ENCODE measurements at regions not wholly inside any gene's neighbourhood (a gene's known extent, or its start where the extent isn't known, plus 50 kb on each side); places are given as distances from the start of the nearest gene placed in this dataset.

DNA sequence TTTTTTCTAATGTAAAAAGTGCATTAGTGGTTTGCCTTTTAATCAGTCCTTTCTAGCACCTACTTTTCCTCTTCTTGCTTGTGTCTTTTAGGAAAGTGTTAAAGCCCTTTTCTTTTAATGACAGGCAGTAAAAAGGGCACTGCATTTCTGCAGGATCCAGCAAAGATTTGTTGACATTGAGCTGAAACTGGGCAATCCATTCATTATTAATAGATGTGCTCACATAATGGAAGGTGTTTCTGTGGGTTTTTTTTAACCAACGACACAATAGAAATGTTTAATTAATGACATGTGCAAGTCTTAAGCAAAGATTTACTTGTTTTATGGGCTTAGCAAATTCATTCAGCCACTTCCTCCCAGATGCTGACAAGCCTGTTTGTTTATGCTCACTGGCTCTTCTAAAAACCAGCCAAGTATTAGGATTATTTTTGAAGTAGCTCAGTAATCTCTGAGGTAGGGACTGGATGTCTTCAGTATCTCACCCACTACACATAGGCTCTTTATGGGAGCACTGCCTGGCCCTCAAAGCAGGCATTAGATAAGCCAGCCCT is 1201.1 kb downstream of the SORCS1 start:
- no peaks in the 10 kb centered on the region for H3K9me2 ChIP-seq (replicated peaks; ENCODE audit: insufficient read depth)
- H3K79me2 ChIP-seq: no peaks in the 10 kb centered on the region
- H4K20me1 ChIP-seq (ENCODE audit: insufficient read depth, poor library complexity, severe bottlenecking): no peaks in the 10 kb centered on the region
- no peak overlapping the region for H3K4me2 ChIP-seq
- H3K4me1 ChIP-seq (ENCODE audit: insufficient read depth): peaks cover 7% of the 10 kb centered on the region
- no peak overlapping the region for H3K27ac ChIP-seq
- H3K4me3 ChIP-seq: no peak overlapping the region
- no peaks in the 10 kb centered on the region for H3K27me3 ChIP-seq
- TF ChIP-seq, protein P1, sequence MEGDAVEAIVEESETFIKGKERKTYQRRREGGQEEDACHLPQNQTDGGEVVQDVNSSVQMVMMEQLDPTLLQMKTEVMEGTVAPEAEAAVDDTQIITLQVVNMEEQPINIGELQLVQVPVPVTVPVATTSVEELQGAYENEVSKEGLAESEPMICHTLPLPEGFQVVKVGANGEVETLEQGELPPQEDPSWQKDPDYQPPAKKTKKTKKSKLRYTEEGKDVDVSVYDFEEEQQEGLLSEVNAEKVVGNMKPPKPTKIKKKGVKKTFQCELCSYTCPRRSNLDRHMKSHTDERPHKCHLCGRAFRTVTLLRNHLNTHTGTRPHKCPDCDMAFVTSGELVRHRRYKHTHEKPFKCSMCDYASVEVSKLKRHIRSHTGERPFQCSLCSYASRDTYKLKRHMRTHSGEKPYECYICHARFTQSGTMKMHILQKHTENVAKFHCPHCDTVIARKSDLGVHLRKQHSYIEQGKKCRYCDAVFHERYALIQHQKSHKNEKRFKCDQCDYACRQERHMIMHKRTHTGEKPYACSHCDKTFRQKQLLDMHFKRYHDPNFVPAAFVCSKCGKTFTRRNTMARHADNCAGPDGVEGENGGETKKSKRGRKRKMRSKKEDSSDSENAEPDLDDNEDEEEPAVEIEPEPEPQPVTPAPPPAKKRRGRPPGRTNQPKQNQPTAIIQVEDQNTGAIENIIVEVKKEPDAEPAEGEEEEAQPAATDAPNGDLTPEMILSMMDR (IDR thresholded peaks at IDR 0.05; ENCODE audit: poor library complexity): no peak
- TF ChIP-seq EZH2phosphoT487 (IDR thresholded peaks at IDR 0.05; ENCODE audit: low read depth, severe bottlenecking, unreplicated experiment) (no peak), EZH2 (IDR thresholded peaks at IDR 0.05; ENCODE audit: borderline replicate concordance) (no peak)
- no peaks in the 10 kb centered on the region for H3K9me3 ChIP-seq (ENCODE audit: low read depth)
- no peaks in the 10 kb centered on the region for H3K36me3 ChIP-seq (replicated peaks; ENCODE audit: insufficient read depth, low read depth)
- 12% methylated on average over 1 of the region's 1 CpG for WGBS (ENCODE audit: low lambda C conversion rate, missing lambda C conversion rate)
- no peak overlapping the region for H2AFZ ChIP-seq
- no peak for DNase-seq (ENCODE audit: low spot score)

GRCh38 chr10:105956550-105956949 is 1208.0 kb downstream of the SORCS1 start:
- Histone ChIP-seq H3K36me3 (replicated peaks; ENCODE audit: insufficient read depth, low read depth) (no peaks in the 10 kb centered on the region), H4K20me1 (ENCODE audit: insufficient read depth, poor library complexity, severe bottlenecking) (no peaks in the 10 kb centered on the region), H3K9me3 (ENCODE audit: low read depth) (no peaks in the 10 kb centered on the region), H3K79me2 (no peaks in the 10 kb centered on the region), H3K4me1 (ENCODE audit: insufficient read depth) (no peaks in the 10 kb centered on the region), H3K27ac (no peak overlapping the region), H3K27me3 (no peaks in the 10 kb centered on the region), H3K4me2 (no peak overlapping the region), H3K4me3 (no peak overlapping the region), H3K9me2 (replicated peaks; ENCODE audit: insufficient read depth) (no peaks in the 10 kb centered on the region), H2AFZ (no peak overlapping the region)
- no peak for TF ChIP-seq EZH2 (IDR thresholded peaks at IDR 0.05; ENCODE audit: borderline replicate concordance)
- no peak for DNase-seq (ENCODE audit: low spot score)
- WGBS (ENCODE audit: low lambda C conversion rate, missing lambda C conversion rate): 94% methylated on average over 1 of the region's 1 CpG

- Histone ChIP-seq H3K9me3 (ENCODE audit: low read depth) (no peaks in the 10 kb centered on the region), H3K36me3 (replicated peaks; ENCODE audit: insufficient read depth, low read depth) (no peaks in the 10 kb centered on the region), H3K9me2 (replicated peaks; ENCODE audit: insufficient read depth) (no peaks in the 10 kb centered on the region), H3K4me1 (ENCODE audit: insufficient read depth) (no peaks in the 10 kb centered on the region), H4K20me1 (ENCODE audit: insufficient read depth, poor library complexity, severe bottlenecking) (no peaks in the 10 kb centered on the region), H3K79me2 (no peaks in the 10 kb centered on the region), H3K4me2 (no peak overlapping the region), H3K27ac (no peak overlapping the region), H3K4me3 (no peak overlapping the region), H3K27me3 (no peaks in the 10 kb centered on the region), H2AFZ (no peak overlapping the region)
- 80% methylated on average over 3 of the region's 3 CpGs for WGBS (ENCODE audit: low lambda C conversion rate, missing lambda C conversion rate)
- no peak for DNase-seq (ENCODE audit: low spot score)
- TF ChIP-seq EZH2 (IDR thresholded peaks at IDR 0.05; ENCODE audit: borderline replicate concordance) (no peak), EZH2phosphoT487 (IDR thresholded peaks at IDR 0.05; ENCODE audit: low read depth, severe bottlenecking, unreplicated experiment) (no peak)
- TF ChIP-seq, protein P1 (IDR thresholded peaks at IDR 0.05; ENCODE audit: poor library complexity): no peak
Observed at GRCh38 chr10:105953861-105954260, 1210.6 kb downstream of the SORCS1 start.

DNA sequence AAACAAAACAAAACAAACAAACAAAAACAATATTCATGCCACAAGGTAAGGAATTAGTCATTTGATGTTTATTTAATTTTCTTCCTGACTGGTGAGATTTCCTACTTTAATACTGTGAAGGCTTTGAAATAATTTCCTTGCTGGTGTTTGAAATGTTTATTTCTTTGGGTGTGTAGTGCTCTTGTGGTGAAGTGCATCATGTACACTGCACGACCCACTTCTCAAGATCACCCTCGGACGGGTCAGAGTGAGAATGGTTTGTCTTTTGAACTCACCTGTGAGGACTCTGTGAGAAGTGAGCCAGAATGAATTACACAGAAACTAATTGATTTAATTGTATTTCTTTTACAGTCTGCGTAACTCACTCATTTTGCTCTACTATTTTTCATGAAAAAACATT is 1211.5 kb downstream of the SORCS1 start:
- H4K20me1 ChIP-seq (ENCODE audit: insufficient read depth, poor library complexity, severe bottlenecking): no peaks in the 10 kb centered on the region
- TF ChIP-seq EZH2phosphoT487 (IDR thresholded peaks at IDR 0.05; ENCODE audit: low read depth, severe bottlenecking, unreplicated experiment) (no peak), EZH2 (IDR thresholded peaks at IDR 0.05; ENCODE audit: borderline replicate concordance) (no peak)
- TF ChIP-seq, protein P1 (IDR thresholded peaks at IDR 0.05; ENCODE audit: poor library complexity): no peak
- no peaks in the 10 kb centered on the region for H3K9me3 ChIP-seq (ENCODE audit: low read depth)
- no peak for DNase-seq (ENCODE audit: low spot score)
- no peaks in the 10 kb centered on the region for H3K4me1 ChIP-seq (ENCODE audit: insufficient read depth)
- no peaks in the 10 kb centered on the region for H3K9me2 ChIP-seq (replicated peaks; ENCODE audit: insufficient read depth)
- H3K79me2 ChIP-seq: no peaks in the 10 kb centered on the region
- 84% methylated on average over 4 of the region's 4 CpGs for WGBS (ENCODE audit: low lambda C conversion rate, missing lambda C conversion rate)
- no peaks in the 10 kb centered on the region for H3K36me3 ChIP-seq (replicated peaks; ENCODE audit: insufficient read depth, low read depth)
- no peak overlapping the region for H3K4me2 ChIP-seq
- no peaks in the 10 kb centered on the region for H3K27me3 ChIP-seq
- no peak overlapping the region for H3K27ac ChIP-seq
- no peak overlapping the region for H2AFZ ChIP-seq
- no peak overlapping the region for H3K4me3 ChIP-seq
